ENCODE measurements at regions not wholly inside any gene's neighbourhood (a gene's known extent, or its start where the extent isn't known, plus 50 kb on each side); places are given as distances from the start of the nearest gene placed in this dataset.

DNA sequence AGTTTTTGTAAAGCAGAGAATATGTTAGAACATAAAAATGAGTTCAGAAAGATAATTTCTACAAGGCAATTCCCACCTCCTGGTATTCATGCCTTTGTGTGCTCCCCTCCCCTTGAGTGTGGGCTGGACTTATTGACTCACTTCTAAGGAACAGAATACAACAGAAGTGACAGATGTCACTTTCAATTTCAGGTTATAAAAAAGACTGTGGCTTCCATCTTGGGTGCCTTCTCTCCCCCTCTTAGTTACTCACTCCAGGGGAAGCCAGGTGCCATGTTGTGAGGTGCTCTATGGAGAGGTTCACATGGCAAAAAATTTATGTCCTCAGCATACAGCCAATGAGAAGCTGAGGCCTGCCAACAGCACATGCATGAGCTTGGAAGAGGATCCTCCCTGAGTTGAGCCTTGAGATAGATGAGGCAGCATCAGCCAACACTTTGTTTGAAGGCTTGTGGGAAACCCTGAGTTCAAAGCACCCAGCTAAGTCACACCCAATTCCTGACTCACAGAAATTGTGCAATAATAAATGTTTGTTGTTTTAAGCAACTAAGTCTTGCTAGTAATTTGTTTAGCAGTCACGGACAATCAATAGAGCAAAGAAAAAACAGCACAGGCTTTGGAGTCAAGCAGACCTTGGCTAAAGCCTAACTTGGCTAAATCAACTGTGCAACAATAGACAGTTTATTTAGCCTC, 73.5 kb upstream of the NGF start:
- no peak for DNase-seq

GRCh38 chr1:115409094-115410015, 71.3 kb upstream of the NGF start:
- no peak for DNase-seq

DNA sequence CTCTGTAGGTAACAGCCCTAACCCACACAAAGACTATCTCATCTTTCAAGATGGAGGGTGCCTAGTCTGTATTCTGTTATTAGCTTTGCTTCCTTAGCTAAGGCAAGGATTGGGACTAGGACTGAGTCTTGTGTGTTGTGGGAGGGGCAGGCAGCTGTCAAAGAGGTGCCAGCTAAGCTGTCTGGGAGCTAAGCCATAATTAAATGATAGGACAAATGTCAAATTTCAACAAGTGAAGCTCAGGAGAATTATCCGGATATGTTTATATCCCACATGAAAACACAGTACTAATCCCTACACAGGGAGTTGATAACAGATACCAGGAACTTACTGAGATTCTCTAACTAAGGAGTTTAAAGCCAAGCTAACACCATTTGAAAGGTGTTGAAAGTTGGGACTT, 70.5 kb upstream of the NGF start:
- no peak for DNase-seq

GRCh38 chr1:115404911-115405310, 66.9 kb upstream of the NGF start:
- no peak for DNase-seq

GRCh38 chr1:115402753-115403184, 64.7 kb upstream of the NGF start:
- no peak for DNase-seq

GRCh38 chr1:115401676-115402075, 63.6 kb upstream of the NGF start:
- no peak for DNase-seq

- no peak for DNase-seq
These were observed 62.8 kb upstream of the NGF start for GRCh38 chr1:115400891-115401290.

DNA sequence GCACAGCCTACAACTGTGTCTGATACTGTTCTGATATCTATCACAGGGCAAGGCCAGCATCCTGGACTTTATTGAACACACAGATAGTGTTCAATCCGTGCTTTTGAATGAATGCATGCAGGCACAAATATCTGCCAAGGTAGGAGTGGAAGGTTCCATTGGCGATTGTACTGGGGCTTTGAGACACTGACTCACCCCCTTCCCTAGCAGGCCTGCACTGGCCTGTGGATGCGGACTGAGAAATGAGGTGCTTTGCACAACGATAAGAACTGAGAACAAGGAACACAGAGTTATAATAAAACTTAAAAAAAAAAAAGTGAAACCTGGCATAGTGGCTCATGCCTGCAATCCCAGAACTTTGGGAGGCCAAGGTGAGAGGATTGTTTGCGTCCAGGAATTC, 62.4 kb upstream of the NGF start:
- DNase-seq, result no peak

DNA sequence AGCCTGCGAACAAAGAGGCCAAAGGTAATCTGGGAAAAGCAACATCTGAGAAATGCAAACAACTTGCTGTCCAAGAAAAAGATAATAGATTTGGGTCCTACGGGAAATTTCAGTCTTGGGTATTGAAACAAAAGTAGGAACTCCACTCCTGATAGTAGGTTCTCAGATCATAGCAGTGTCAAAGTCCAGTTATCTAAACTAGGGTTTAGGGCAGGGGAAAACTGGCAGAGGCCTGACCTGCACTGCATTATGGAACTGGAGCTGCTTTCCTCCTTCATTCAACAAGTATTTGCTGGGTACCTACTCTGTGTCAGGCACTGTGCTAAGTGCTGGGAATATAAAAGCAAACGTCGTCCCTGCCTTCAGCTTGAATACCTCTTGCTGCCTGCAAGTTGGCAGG, 60.7 kb upstream of the NGF start:
- no peak for DNase-seq
